ENCODE measurements at regions not wholly inside any gene's neighbourhood (a gene's known extent, or its start where the extent isn't known, plus 50 kb on each side); places are given as distances from the start of the nearest gene placed in this dataset.

- H3K79me2 ChIP-seq (ENCODE audit: insufficient read depth, low read length): no peaks in the 10 kb centered on the region
- no peaks in the 10 kb centered on the region for H3K9me3 ChIP-seq (ENCODE audit: low read depth, low read length)
- H3K4me3 ChIP-seq (ENCODE audit: insufficient read depth, low read length): no peak overlapping the region
- no peak overlapping the region for H3K4me2 ChIP-seq (ENCODE audit: insufficient read depth, low read length)
- no peaks in the 10 kb centered on the region for H4K20me1 ChIP-seq (ENCODE audit: insufficient read depth, low read length)
- no peaks in the 10 kb centered on the region for H3K27me3 ChIP-seq (ENCODE audit: insufficient read depth, low read length)
- no peaks in the 10 kb centered on the region for H3K36me3 ChIP-seq (ENCODE audit: insufficient read depth, low read length)
- H3K4me1 ChIP-seq (ENCODE audit: insufficient read depth, low read length): peaks cover 48% of the 10 kb centered on the region
- no peak for DNase-seq (ENCODE audit: insufficient read length, low spot score, missing footprints)
- no peak overlapping the region for H2AFZ ChIP-seq (ENCODE audit: low read length)
- H3K27ac ChIP-seq (ENCODE audit: low read depth, low read length): peak overlapping the region; percentile 40
- peak; percentile 74 for TF ChIP-seq CTCF (IDR thresholded peaks at IDR 0.05; ENCODE audit: extremely low read depth, low read depth, low read length)
Observed at GRCh38 chr2:215828528-215829184, 184.7 kb downstream of the MREG start.

GRCh38 chr2:215826838-215827441 lies 186.4 kb downstream of the MREG start:
- TF ChIP-seq CTCF (IDR thresholded peaks at IDR 0.05; ENCODE audit: extremely low read depth, low read depth, low read length): no peak
- H3K4me3 ChIP-seq (ENCODE audit: insufficient read depth, low read length): no peak overlapping the region
- no peaks in the 10 kb centered on the region for H4K20me1 ChIP-seq (ENCODE audit: insufficient read depth, low read length)
- no peak for DNase-seq (ENCODE audit: insufficient read length, low spot score, missing footprints)
- no peaks in the 10 kb centered on the region for H3K79me2 ChIP-seq (ENCODE audit: insufficient read depth, low read length)
- no peaks in the 10 kb centered on the region for H3K27me3 ChIP-seq (ENCODE audit: insufficient read depth, low read length)
- H3K36me3 ChIP-seq (ENCODE audit: insufficient read depth, low read length): no peaks in the 10 kb centered on the region
- peak overlapping the region; percentile 47 for H3K4me2 ChIP-seq (ENCODE audit: insufficient read depth, low read length)
- peak overlapping the region; percentile 11 for H2AFZ ChIP-seq (ENCODE audit: low read length)
- peaks cover 40% of the 10 kb centered on the region for H3K4me1 ChIP-seq (ENCODE audit: insufficient read depth, low read length)
- H3K27ac ChIP-seq (ENCODE audit: low read depth, low read length): peak overlapping the region; percentile 57
- H3K9me3 ChIP-seq (ENCODE audit: low read depth, low read length): no peaks in the 10 kb centered on the region

- H3K4me1 ChIP-seq (ENCODE audit: insufficient read depth, low read length): peaks cover 35% of the 10 kb centered on the region
- H3K79me2 ChIP-seq (ENCODE audit: insufficient read depth, low read length): no peaks in the 10 kb centered on the region
- H3K27ac ChIP-seq (ENCODE audit: low read depth, low read length): peak overlapping the region; percentile 57
Observed at GRCh38 chr2:215826376-215826775, 187.0 kb downstream of the MREG start.

More at GRCh38 chr2:215826376-215826775, 187.0 kb downstream of the MREG start:
- Histone ChIP-seq H4K20me1 (ENCODE audit: insufficient read depth, low read length) (no peaks in the 10 kb centered on the region), H2AFZ (ENCODE audit: low read length) (peak overlapping the region; percentile 11), H3K4me2 (ENCODE audit: insufficient read depth, low read length) (peak overlapping the region; percentile 47), H3K4me3 (ENCODE audit: insufficient read depth, low read length) (no peak overlapping the region), H3K9me3 (ENCODE audit: low read depth, low read length) (no peaks in the 10 kb centered on the region), H3K36me3 (ENCODE audit: insufficient read depth, low read length) (no peaks in the 10 kb centered on the region), H3K27me3 (ENCODE audit: insufficient read depth, low read length) (no peaks in the 10 kb centered on the region)
- TF ChIP-seq CTCF (IDR thresholded peaks at IDR 0.05; ENCODE audit: extremely low read depth, low read depth, low read length): no peak
- no peak for DNase-seq (ENCODE audit: insufficient read length, low spot score, missing footprints)

Data from osteoblast (primary cell).